NCI-H1694 (cell line): ENCODE measurements at regions not wholly inside any gene's neighbourhood (a gene's known extent, or its start where the extent isn't known, plus 50 kb on each side); places are given as distances from the start of the nearest gene placed in this dataset.

Experiments used
- DNase-seq: peaks from one replicate; lab custom pipeline; 2025; lab: John Stamatoyannopoulos, UW

DNA sequence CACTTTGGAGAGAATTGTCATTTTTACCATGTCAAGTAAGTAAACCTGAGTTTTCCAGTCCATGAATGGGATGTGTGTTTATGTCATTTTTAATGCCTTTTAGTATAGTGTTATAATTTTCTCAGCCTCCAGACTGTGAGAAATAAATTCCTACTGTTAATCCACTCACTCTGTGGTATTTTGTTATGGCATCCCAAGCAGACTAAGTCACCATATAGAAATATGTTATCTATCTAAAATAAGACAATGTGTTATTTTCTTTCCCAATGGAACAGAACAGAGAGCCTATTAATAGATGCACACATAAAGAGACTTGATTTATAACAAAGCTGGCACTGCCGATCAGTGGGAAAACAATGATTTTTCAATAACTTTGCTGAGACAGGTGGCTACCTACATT lies 70.2 kb upstream of the SLC4A11 start:
- DNase-seq, result no peak

DNA sequence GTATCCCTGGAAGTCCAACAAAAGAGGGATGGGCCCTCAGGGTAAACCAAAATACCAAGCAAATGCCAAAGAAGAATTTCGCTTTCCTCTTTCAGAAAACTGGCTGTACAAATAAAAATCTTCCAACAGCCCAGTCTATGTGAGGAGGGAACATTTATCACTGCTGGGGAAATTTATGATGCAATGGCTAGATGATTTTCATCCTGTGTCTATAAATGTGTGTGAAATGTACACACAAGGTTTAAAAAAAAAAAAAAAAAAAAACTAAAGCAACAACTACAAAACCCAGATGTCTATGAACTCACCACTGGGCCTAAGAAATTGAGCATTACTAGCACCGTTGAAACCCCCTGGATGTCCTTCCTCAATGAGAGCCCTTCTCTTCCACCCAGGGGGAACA lies 68.7 kb upstream of the SLC4A11 start:
- no peak for DNase-seq

DNA sequence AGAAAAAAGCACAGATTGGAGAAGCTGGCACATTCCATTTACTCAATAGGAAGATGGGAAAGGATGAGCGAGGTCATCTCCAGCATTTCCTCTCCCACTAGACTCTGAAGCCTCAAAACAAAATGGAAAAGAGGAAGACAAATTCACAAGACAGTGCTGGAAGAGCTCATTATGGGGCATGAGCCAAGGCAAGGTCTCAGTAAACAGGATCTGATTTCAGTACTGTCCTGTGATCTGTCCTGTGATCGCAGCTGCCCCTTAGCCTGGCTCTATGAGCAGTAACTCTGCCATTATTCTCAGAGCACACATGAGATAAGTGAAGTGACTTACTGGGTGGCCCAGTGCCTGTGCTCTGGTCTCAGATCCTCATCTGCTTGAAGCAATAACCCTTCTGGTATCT lies 68.1 kb upstream of the SLC4A11 start:
- DNase-seq, result no peak

DNA sequence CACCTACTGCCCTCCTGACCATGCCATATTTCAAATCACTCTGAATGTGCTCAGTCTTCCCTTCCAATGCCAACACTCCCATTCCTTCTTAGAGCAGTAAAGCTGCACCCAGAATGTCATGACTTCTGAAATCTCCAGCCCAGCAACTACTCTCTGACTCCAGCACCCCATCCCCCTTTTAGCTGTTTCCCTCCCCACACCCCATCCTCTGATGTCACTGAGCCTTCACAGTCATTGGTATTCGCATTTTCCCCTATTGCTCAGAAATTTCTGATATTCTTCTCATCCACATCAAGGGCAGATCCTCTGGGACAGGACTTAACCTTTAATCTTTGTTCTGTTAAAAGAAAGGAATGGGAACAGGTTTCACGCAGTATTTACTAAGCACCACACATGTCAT lies 67.1 kb upstream of the SLC4A11 start:
- DNase-seq, result no peak

DNA sequence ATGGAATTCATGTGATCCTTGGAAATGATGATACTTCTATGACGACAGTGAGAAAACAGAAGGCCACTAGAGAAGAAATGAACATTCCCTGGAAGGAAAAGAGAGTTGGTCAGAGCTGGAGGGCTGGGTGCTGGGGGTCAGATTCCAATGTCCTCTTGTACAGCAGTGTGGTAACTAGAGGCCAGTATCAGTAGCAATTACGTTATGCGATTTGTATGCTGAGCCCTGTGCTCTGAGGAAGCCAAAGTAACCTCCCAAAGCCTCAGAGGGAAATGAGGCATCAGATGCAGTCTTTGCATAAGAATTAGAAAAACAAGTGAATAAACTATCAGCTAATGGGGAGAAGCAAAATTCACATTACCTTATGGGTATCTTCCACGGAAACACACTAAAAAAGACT lies 65.5 kb upstream of the SLC4A11 start:
- DNase-seq, result no peak

DNA sequence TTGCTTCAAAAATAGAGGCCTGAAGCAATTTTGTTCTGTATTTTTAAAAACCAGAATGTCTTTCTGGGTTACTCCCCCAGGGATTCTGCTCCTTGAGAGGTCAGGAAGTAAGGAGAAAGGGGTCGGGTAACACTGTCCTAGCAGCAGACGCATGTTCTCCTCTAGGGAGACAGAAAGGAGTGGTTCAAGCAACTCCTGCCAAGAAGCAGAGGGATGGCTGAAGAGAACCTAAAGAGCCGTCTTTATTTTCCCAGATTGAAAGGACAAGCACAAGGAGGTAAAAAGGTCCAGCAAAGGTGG lies 58.0 kb upstream of the SLC4A11 start:
- no peak for DNase-seq

DNA sequence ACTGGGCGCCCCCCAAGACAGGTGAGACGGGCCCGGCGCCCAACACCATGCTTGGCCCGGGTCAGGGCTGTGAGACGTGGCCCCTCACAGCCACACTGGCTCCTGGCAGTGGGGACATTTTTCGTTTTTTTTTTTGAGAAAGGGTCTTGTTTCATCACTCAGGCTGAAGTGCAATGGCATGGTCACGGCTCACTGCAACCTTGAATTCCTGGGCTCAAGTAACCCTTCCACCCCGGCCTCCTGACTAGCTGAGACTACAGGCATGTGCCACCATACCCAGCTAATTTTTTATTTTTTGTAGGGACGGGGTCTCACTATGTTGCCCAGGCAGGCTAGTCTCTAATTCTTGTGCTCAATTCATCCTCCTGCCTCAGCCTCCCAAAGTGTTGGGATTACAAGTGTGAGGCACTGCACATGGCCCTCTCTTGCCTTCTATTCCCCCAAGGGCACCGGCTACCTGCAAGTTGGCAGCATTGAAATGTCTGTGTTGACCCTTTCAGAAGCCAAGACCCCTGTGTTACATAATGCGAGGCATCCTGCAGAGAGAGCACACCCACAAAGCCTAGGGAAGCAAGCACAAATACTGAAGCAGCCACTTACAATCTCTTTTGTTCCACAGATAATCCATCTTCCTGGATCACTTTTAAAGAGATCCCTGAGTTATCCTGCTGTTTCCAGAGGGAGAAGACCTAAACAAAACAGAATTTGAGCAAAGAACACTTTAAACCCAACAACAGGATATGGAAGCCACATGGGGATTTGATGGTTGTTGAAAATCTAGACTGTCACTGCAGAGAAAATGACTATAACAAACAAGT lies 57.5 kb upstream of the SLC4A11 start:
- no peak for DNase-seq
